ENCODE measurements at regions not wholly inside any gene's neighbourhood (a gene's known extent, or its start where the extent isn't known, plus 50 kb on each side); places are given as distances from the start of the nearest gene placed in this dataset.

DNA sequence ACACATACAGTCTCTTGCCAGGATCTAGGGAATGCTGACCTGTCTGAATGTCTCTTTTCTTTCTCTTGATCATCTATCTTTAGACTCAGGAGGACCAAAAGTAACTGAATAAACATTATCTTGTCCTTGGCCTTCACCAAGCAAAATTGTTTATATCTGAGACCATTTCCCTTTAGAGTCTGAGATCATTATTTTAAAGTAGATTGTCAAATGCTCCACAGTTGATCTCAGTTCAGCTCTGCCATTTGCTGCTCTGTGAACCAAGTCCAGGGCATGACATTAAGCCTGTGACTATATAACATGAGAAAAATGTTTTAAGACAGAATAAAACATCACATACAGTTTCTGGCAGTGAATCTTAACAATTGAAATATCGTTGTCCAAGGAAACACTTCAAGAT lies 148.3 kb upstream of the NRSN1 start:
- Histone ChIP-seq H3F3A (ENCODE audit: control insufficient read depth, insufficient read depth) (no peaks in the 10 kb centered on the region), H4K20me1 (ENCODE audit: control insufficient read depth, insufficient read depth, low read depth, low read length) (no peaks in the 10 kb centered on the region), H3K36me3 (ENCODE audit: control insufficient read depth, low read length) (no peaks in the 10 kb centered on the region), H3K4me1 (ENCODE audit: control insufficient read depth, low read length) (no peaks in the 10 kb centered on the region), H3K9me3 (ENCODE audit: control insufficient read depth, insufficient read depth, low read length) (no peaks in the 10 kb centered on the region), H3K27ac (ENCODE audit: low read depth, low read length) (no peak overlapping the region), H3K9me2 (replicated peaks; ENCODE audit: control insufficient read depth, low read length) (no peaks in the 10 kb centered on the region), H3K79me2 (ENCODE audit: control insufficient read depth, low read length) (no peaks in the 10 kb centered on the region), H3K4me3 (ENCODE audit: low read length) (no peak overlapping the region), H3K4me2 (ENCODE audit: low read length) (no peak overlapping the region), H3K27me3 (ENCODE audit: control insufficient read depth, low read length) (no peaks in the 10 kb centered on the region)
- TF ChIP-seq, protein P1, sequence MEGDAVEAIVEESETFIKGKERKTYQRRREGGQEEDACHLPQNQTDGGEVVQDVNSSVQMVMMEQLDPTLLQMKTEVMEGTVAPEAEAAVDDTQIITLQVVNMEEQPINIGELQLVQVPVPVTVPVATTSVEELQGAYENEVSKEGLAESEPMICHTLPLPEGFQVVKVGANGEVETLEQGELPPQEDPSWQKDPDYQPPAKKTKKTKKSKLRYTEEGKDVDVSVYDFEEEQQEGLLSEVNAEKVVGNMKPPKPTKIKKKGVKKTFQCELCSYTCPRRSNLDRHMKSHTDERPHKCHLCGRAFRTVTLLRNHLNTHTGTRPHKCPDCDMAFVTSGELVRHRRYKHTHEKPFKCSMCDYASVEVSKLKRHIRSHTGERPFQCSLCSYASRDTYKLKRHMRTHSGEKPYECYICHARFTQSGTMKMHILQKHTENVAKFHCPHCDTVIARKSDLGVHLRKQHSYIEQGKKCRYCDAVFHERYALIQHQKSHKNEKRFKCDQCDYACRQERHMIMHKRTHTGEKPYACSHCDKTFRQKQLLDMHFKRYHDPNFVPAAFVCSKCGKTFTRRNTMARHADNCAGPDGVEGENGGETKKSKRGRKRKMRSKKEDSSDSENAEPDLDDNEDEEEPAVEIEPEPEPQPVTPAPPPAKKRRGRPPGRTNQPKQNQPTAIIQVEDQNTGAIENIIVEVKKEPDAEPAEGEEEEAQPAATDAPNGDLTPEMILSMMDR (IDR thresholded peaks at IDR 0.05; ENCODE audit: low read depth, low read length, poor library complexity, severe bottlenecking), result no peak
- TF ChIP-seq EZH2phosphoT487 (IDR thresholded peaks at IDR 0.05; ENCODE audit: borderline replicate concordance, low read length), result no peak

DNA sequence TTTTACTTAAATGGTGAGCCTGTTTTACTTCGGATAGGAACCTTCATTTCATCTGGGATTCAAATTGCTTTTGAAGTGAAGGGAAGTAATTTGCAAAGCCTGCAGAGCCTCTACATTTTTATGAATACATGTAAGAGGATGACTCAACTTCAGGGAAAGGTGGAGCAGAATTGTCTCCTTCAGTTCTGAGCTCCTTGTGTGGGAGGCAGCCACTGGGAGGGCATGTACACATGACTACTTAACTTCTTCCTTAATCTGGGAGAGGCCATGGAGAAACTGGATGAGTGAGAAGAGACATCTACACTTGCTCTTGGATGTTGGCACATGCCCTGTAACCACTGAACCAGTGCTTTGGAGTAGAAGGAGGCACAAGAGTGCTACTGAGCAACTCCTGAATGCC lies 145.1 kb upstream of the NRSN1 start:
- Histone ChIP-seq H4K20me1 (ENCODE audit: control insufficient read depth, insufficient read depth, low read depth, low read length) (no peaks in the 10 kb centered on the region), H3K27me3 (ENCODE audit: control insufficient read depth, low read length) (no peaks in the 10 kb centered on the region), H3K9me2 (replicated peaks; ENCODE audit: control insufficient read depth, low read length) (no peaks in the 10 kb centered on the region), H3K4me1 (ENCODE audit: control insufficient read depth, low read length) (no peaks in the 10 kb centered on the region), H3K9me3 (ENCODE audit: control insufficient read depth, insufficient read depth, low read length) (no peaks in the 10 kb centered on the region), H3K27ac (ENCODE audit: low read depth, low read length) (no peak overlapping the region), H3K4me2 (ENCODE audit: low read length) (no peak overlapping the region), H3F3A (ENCODE audit: control insufficient read depth, insufficient read depth) (no peaks in the 10 kb centered on the region), H3K79me2 (ENCODE audit: control insufficient read depth, low read length) (no peaks in the 10 kb centered on the region), H3K36me3 (ENCODE audit: control insufficient read depth, low read length) (no peaks in the 10 kb centered on the region), H3K4me3 (ENCODE audit: low read length) (no peak overlapping the region)
- TF ChIP-seq EZH2phosphoT487 (IDR thresholded peaks at IDR 0.05; ENCODE audit: borderline replicate concordance, low read length), result no peak
- TF ChIP-seq, protein P1 (IDR thresholded peaks at IDR 0.05; ENCODE audit: low read depth, low read length, poor library complexity, severe bottlenecking), result no peak

DNA sequence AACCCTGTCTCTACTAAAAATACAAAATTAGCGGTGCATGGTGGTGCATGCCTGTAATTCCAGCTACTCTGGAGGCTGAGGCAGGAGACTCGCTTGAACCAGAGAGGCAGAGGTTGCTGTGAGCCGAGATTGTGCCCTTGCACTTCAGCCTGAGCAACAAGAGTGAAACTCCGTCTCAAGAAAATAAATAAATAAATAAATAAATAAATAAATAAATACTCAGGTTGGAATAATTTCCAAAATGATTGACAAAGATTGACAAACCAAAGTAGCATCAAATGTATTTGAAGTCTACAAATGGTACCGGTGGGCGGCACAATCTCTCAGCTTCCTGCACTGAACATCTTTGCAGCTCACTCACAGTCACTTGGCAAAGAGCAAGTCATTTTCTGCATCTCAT lies 144.1 kb upstream of the NRSN1 start:
- Histone ChIP-seq H3K36me3 (ENCODE audit: control insufficient read depth, low read length) (no peaks in the 10 kb centered on the region), H3K4me1 (ENCODE audit: control insufficient read depth, low read length) (no peaks in the 10 kb centered on the region), H3K9me2 (replicated peaks; ENCODE audit: control insufficient read depth, low read length) (no peaks in the 10 kb centered on the region)

More for the DNA sequence above, 144.1 kb upstream of the NRSN1 start:
- H3K4me3 ChIP-seq (ENCODE audit: low read length), result no peak overlapping the region
- no peaks in the 10 kb centered on the region for H4K20me1 ChIP-seq (ENCODE audit: control insufficient read depth, insufficient read depth, low read depth, low read length)
- TF ChIP-seq, protein P1 (IDR thresholded peaks at IDR 0.05; ENCODE audit: low read depth, low read length, poor library complexity, severe bottlenecking), result no peak
- H3K9me3 ChIP-seq (ENCODE audit: control insufficient read depth, insufficient read depth, low read length), result no peaks in the 10 kb centered on the region
- H3F3A ChIP-seq (ENCODE audit: control insufficient read depth, insufficient read depth), result no peaks in the 10 kb centered on the region
- no peaks in the 10 kb centered on the region for H3K27me3 ChIP-seq (ENCODE audit: control insufficient read depth, low read length)
- H3K79me2 ChIP-seq (ENCODE audit: control insufficient read depth, low read length), result no peaks in the 10 kb centered on the region
- no peak overlapping the region for H3K27ac ChIP-seq (ENCODE audit: low read depth, low read length)
- no peak overlapping the region for H3K4me2 ChIP-seq (ENCODE audit: low read length)

Data from DOHH2 (cell line).